GM11168 (cell line): ENCODE measurements at regions not wholly inside any gene's neighbourhood (a gene's known extent, or its start where the extent isn't known, plus 50 kb on each side); places are given as distances from the start of the nearest gene placed in this dataset.
"Not testable (repeated sequence)": the region's sequence is repeated elsewhere in the genome, so short reads cannot be mapped to it uniquely, and the experiment has no call there.

Experiments
- in situ Hi-C: fragments of 300-500 bp; cut with MboI; formaldehyde crosslinking; loops from one replicate; pipeline ENCODE4 v1.12.0; 2022; ENCODE audit warnings: low sequenced_read_pairs; ENCODE audit not compliant: unreplicated experiment

DNA sequence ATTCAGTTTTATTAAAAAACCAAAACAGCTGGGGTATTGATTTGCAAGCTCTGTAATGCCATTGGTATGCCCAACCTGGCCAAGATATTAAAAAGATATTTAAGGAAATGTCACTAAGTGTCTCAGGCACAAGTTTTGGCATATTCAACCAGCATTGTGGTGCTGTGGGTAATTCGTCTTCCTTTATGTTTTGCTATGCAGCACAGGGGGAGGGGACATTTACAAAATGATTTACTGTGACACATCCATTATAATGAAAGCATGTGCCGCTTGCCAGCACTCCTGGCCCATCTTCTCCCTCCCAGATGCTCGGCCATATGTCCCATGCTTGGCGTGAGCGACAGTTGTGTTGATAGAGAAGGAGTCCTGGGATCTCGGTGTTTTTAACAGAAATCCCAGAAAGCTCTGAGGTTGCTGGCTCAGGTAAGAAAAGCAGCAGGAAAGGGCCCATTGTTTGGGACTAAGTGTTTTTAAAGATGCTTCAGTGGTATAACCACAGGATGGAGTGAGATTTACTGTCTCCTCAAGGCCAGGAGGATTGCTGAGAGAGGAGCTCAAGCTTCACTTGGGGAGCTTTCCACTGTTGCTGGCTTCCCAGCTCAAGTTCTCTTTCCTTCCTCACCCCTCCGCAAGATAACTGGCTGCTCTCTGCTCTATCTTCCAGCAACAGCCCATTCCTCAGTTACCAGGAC lies 158.2 kb upstream of the TSC22D2 start:
- in situ Hi-C loops = no loop called here

- in situ Hi-C loops = no loop called here
Observed at GRCh38 chr3:150248888-150249681, 159.0 kb upstream of the TSC22D2 start.

GRCh38 chr3:150248116-150248887 lies 159.8 kb upstream of the TSC22D2 start:
- in situ Hi-C loops = no loop called here

DNA sequence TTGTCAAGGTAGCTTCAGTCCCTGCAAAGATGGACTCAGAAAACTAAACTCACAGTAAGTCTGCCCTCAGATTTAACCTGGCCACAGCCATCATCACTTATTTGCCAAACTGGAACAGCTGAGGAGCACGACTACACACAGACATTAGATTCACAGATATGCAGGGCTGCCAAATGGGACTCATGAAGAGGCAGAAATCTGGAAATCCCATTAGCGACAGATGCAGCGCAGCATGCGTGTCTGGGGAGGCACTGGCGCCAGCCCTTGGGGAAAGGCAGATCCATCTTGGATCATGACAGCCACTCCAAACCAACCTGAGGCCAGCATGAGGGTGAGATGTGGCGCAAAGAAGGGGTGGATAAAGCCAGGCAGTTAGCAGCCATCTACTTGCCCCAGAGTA lies 160.7 kb upstream of the TSC22D2 start:
- in situ Hi-C loops = no loop called here

- in situ Hi-C loops = no loop called here
Observed at GRCh38 chr3:150243466-150243865, 164.6 kb upstream of the TSC22D2 start.

DNA sequence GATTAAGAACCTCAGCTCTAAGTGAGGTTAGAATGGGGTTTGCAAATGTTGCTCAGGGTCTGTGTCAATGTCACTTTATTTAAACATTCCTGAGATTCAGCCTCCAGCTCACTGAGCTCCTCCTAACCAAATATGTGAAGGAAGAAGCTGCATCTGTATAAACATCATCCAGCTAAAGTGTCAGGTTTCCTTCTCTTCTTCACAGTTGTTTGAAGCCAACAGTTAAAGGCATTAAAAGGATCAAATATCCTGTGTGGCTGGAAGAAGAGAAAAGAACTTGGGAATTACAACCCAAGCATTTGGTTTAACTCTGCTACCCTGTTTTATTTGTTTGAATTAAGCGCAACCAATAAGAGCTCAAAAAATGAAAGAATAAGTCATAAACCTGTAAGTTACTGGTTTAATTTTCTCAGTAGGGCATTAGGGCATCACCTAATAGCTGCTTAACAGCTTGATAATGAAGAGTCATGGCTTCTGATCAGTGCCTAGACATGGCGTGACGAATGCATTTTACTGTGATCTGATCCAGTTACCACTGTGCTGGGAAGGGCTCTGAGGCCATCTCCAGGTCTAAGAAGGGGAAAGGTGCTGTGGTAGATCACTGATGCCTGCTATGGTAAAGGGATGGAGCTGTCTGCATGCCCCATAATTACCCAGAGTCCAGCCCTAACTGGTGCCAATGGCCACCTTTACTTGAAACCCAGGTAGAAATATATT lies 165.7 kb upstream of the TSC22D2 start:
- in situ Hi-C loops = no loop called here

- in situ Hi-C loops = no loop called here
Observed at GRCh38 chr3:150240891-150241290, 167.2 kb upstream of the TSC22D2 start.

GRCh38 chr3:150239766-150240165 lies 168.3 kb upstream of the TSC22D2 start:
- in situ Hi-C loops = no loop called here

DNA sequence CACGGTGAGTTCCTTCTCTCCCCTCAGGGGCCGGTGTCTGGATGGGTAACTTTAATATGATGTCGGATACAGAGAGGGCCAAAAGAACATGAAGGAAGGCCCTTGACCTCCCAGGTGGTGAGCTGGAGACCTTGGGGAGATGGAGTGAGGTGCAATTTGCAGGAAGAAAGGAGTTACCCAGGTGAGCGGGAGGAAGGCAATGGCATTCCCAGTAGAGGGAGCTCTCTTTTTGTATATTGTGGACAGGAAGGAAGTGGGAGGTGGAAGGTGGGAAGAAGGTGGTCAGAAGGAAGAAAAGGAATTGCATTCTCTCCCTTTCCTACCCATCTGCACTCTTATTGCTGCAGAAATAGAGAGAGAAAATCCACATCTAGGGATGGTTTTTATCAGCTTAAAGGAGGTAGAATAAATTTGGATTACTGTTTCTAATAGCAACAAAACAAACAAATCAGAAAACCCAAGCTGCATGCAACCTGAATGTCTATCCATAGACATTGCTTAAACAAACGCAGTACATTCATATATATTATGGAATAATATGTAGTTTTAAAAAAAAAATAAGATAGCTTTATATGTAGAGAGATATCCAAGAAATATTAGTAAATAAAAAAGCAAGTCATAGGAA lies 169.0 kb upstream of the TSC22D2 start:
- in situ Hi-C loops = no loop called here

- in situ Hi-C loops = no loop called here
Observed at GRCh38 chr3:150238048-150238802, 169.9 kb upstream of the TSC22D2 start.

GRCh38 chr3:150237490-150237889 lies 170.6 kb upstream of the TSC22D2 start:
- in situ Hi-C loops = no loop called here

DNA sequence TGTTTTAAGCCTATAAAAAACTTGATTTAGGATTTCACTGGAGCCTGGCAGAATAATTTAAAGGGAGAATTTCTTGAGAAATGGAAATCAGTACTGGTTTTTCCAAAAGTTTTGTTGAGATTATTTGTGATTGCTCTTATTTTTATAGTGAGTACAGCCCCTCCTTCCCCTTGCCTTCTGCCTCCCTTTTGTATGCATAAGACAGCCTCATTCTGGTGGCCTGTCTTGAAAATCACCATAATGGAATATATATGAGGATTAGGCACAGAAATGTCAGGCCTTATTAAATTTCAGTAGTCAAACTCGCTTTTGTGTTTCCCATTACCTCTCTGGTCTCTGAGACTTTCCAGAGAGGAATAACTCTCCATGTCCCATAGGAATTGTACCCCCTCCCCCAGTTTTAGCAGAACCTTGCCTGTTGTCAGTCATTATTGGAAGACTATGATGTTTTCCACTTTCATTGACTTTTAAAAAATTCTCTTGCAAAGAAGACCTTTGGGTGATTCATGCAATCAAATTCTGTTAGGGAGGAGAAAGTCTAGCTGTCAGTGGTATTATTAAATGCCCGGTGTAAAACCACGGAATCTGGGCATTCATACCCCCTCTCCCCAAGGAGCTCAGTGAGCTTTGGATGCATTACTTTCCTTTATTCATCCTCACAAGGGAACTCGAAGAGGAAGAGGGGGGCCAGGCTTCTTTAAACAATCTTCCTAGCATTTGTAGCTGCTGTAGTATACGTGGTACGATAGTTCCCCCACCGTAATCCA lies 171.6 kb upstream of the TSC22D2 start:
- in situ Hi-C loops = no loop called here

- in situ Hi-C loops = no loop called here
Observed at GRCh38 chr3:150235799-150236198, 172.3 kb upstream of the TSC22D2 start.

DNA sequence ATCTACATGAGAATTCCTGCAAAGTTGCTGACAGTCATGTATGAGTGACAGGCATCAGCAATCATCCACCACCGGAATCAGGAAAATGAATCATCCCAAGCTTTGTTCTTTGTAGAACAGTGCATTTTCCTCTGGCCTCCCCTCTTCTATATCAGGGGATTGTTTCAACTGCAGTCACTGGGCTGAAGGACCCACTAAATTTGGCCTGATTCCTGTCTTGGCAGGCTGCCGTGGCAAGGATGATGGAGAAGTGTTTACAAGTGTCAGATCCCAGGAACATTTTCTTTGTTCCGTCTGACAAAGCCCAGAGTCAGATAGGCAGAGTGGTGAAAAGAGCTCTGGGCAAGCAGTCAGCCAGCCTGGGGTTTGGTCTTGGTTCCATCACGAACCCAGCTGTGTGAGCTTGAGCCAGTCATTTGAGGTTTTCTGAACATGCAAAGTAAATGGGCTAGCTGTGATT lies 175.1 kb upstream of the TSC22D2 start:
- in situ Hi-C loops = no loop called here

- in situ Hi-C loops = no loop called here
Observed at GRCh38 chr3:150230037-150230436, 178.1 kb upstream of the TSC22D2 start.

DNA sequence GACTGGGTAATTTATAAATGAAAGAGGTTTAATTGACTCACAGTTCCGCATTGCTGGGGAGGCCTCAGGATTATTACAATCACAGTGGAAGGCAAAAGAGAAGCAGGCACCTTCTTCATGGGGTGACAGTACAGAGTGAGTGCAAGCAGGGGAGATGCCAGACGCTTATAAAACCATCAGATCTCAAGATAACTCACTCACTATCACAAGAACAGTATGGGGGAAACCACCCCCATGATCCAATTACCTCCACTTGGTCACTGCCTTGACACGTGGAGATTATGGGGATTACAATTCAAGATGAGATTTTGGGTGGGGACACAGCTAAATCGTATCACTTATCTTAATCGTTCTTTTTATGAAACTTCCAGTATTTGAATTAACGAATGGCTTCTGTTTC lies 179.5 kb upstream of the TSC22D2 start:
- in situ Hi-C loops = not testable (repeated sequence)

GRCh38 chr3:150227839-150228238 lies 180.3 kb upstream of the TSC22D2 start:
- in situ Hi-C loops = no loop called here

- in situ Hi-C loops = no loop called here
Observed at GRCh38 chr3:150225986-150226385, 182.1 kb upstream of the TSC22D2 start.
